RKO (cell line): ENCODE measurements at regions not wholly inside any gene's neighbourhood (a gene's known extent, or its start where the extent isn't known, plus 50 kb on each side); places are given as distances from the start of the nearest gene placed in this dataset.

Experiments
- DNase-seq: peaks from one replicate; pipeline ENCODE4 v3.0.0-alpha.2; 2016; ENCODE audit warnings: low spot score

- DNase-seq: no peak
Observed at GRCh38 chr2:176504440-176504839, 235.2 kb downstream of the MTX2 start.

GRCh38 chr2:176507786-176508185 is 238.5 kb downstream of the MTX2 start:
- no peak for DNase-seq

GRCh38 chr2:176508374-176508773 is 239.1 kb downstream of the MTX2 start:
- no peak for DNase-seq

- DNase-seq: no peak
Observed at GRCh38 chr2:176508984-176509740, 239.9 kb downstream of the MTX2 start.

GRCh38 chr2:176514276-176514675 is 245.0 kb downstream of the MTX2 start:
- no peak for DNase-seq

GRCh38 chr2:176514805-176515500 is 245.7 kb downstream of the MTX2 start:
- peak; percentile 11 for DNase-seq

- no peak for DNase-seq
Observed at GRCh38 chr2:176516051-176516602, 246.9 kb downstream of the MTX2 start.

GRCh38 chr2:176518823-176519222 is 249.6 kb downstream of the MTX2 start:
- no peak for DNase-seq

- DNase-seq: no peak
Observed at GRCh38 chr2:176521878-176522670, 252.8 kb downstream of the MTX2 start.

GRCh38 chr2:176525086-176525485 is 255.8 kb downstream of the MTX2 start:
- DNase-seq: no peak

- no peak for DNase-seq
Observed at GRCh38 chr2:176526995-176527901, 258.0 kb downstream of the MTX2 start.

GRCh38 chr2:176531608-176532007 is 262.4 kb downstream of the MTX2 start:
- no peak for DNase-seq

- DNase-seq: no peak
Observed at GRCh38 chr2:176533505-176534193, 264.4 kb downstream of the MTX2 start.

- no peak for DNase-seq
Observed at GRCh38 chr2:176534798-176535466, 265.7 kb downstream of the MTX2 start.

- DNase-seq: no peak
Observed at GRCh38 chr2:176535467-176536113, 266.3 kb downstream of the MTX2 start.

- no peak for DNase-seq
Observed at GRCh38 chr2:176536439-176537133, 267.3 kb downstream of the MTX2 start.

- DNase-seq: no peak
Observed at GRCh38 chr2:176537932-176538331, 268.7 kb downstream of the MTX2 start.

- no peak for DNase-seq
Observed at GRCh38 chr2:176540995-176541394, 271.8 kb downstream of the MTX2 start.

- no peak for DNase-seq
Observed at GRCh38 chr2:176542476-176542875, 273.2 kb downstream of the MTX2 start.
